GM12891 (cell line): ENCODE measurements at regions not wholly inside any gene's neighbourhood (a gene's known extent, or its start where the extent isn't known, plus 50 kb on each side); places are given as distances from the start of the nearest gene placed in this dataset.
"Not testable (repeated sequence)": the region's sequence is repeated elsewhere in the genome, so short reads cannot be mapped to it uniquely, and the experiment has no call there.

Source experiments
- DNase-seq: peaks from one replicate; pipeline ENCODE4 v3.0.0; 2011; ENCODE audit warnings: low spot score; ENCODE audit not compliant: insufficient read length
- FAIRE-seq: peaks from 2 replicates; lab custom pipeline; 2011; peaks lifted over from hg19 to GRCh38; lab: Jason Lieb, UNC
- PAX5 ChIP-seq: IDR thresholded peaks from 2 replicates; pipeline ENCODE4 v1.6.1; 2011; ENCODE audit warnings: low read length, moderate library complexity, mild to moderate bottlenecking; ENCODE audit not compliant: insufficient read depth, severe bottlenecking
- POLR2A ChIP-seq: IDR thresholded peaks from 2 replicates; pipeline ENCODE4 v1.6.1; 2011; ENCODE audit warnings: low read depth, low read length, control low read depth
- POLR2AphosphoS5 ChIP-seq: IDR thresholded peaks from 2 replicates; pipeline ENCODE4 v1.6.1; 2011; ENCODE audit warnings: low read depth, low read length, control low read depth
- POU2F2 ChIP-seq: IDR thresholded peaks from 2 replicates; pipeline ENCODE4 v1.6.1; 2011; ENCODE audit warnings: low read depth, mild to moderate bottlenecking, control low read depth, low read length, moderate library complexity
- SPI1 ChIP-seq: IDR thresholded peaks from 2 replicates; pipeline ENCODE4 v1.6.1; 2011; ENCODE audit warnings: low read depth, low read length, control low read depth
- TAF1 ChIP-seq: IDR thresholded peaks from 2 replicates; pipeline ENCODE4 v1.6.1; 2011; ENCODE audit warnings: low read depth, low read length, control low read depth

DNA sequence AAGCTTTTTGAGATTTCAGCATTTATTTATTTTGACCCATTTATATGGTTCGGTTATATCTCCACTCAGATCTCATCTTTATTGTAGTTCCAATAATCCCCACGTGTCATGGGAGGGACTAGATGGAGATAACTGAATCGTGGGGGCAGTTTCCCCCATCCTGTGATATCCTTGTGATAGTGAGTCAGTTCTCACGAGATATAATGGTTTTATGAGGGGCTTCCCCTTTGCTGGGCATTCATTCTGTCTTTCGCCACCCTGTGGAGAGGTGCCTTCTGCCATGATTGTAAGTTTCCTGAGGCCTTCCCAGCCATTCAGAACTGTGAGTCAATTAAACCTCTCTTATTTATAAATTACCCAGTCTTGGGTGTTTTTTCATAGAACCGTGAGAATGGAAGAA lies 96.5 kb upstream of the PCSK1 start:
- no peak for FAIRE-seq
- no peak for DNase-seq
- no peak for TF ChIP-seq SPI1
- TF ChIP-seq PAX5, result no peak
- no peak for TF ChIP-seq POU2F2
- no peak for TF ChIP-seq TAF1
- no peak for TF ChIP-seq POLR2AphosphoS5
- no peak for TF ChIP-seq POLR2A

DNA sequence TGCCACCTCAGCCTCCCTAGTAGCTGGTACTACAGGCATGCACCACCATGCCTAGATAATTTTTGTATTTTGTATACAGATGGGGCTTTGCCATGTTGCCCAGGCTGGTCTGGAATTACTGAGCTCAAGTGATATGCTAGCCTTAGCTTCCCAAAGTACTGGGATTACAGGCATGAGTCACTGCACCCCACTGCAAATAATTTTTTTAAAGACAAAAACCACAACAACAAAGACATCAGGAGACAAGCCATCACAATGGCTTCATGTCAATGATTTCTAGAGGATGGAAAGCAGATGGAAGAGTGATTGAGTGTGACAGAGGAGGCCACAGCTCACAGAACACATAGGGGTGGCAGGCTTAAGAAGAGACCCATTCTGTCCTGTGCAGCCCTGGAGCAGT lies 97.9 kb upstream of the PCSK1 start:
- no peak for FAIRE-seq
- no peak for DNase-seq
- no peak for TF ChIP-seq PAX5
- TF ChIP-seq POLR2A, result no peak
- no peak for TF ChIP-seq SPI1
- no peak for TF ChIP-seq TAF1
- TF ChIP-seq POU2F2, result no peak
- TF ChIP-seq POLR2AphosphoS5, result no peak

GRCh38 chr5:96533371-96533770 lies 100.3 kb upstream of the PCSK1 start:
- TF ChIP-seq POLR2AphosphoS5 (no peak), TAF1 (no peak), POU2F2 (no peak), PAX5 (no peak), POLR2A (no peak), SPI1 (no peak)
- FAIRE-seq (no peak), DNase-seq (no peak)

DNA sequence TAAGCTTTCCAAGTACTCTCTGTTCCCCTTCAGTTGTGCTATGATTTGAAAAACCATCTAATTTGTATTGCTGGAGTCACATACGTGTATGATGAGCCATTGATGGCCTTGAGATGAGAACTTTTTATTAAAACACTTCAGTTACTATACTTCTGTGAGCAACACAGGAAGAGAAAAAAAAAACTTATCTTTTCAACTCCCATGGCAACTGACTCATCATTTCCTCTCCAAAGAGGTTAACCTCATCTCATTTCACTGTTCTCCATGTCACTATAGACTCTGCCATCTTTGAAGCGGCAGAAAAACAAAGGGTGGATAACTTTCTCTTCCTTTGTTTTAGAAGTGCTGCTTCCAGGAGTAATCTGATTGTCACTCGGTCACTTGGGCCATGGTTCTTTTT lies 104.3 kb upstream of the PCSK1 start:
- no peak for DNase-seq
- TF ChIP-seq POLR2AphosphoS5 (no peak), POLR2A (no peak), PAX5 (no peak), TAF1 (no peak), POU2F2 (no peak), SPI1 (no peak)
- no peak for FAIRE-seq

GRCh38 chr5:96538808-96539250 lies 105.8 kb upstream of the PCSK1 start:
- no peak for FAIRE-seq

DNA sequence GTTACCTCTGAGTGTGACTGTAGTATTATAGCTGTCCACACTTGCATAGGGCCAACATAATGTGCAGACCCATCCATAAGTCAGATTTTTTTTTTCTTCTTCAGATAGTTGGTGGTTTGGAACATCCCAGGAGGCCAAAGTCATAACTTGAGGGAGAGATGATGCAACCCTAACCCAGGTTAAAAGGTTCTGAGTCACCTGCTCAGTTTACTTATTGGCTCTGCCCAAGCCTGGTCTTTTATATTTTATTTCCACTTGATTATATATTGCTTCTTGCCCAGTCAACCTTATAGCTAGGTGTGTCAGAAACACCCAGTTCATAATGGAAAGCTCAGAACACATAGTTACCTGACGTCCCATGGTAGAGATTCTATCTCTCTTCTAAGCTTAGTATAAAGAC lies 113.1 kb upstream of the PCSK1 start:
- no peak for TF ChIP-seq PAX5

More at GRCh38 chr5:96538808-96539250, 105.8 kb upstream of the PCSK1 start:
- no peak for DNase-seq
- TF ChIP-seq POLR2A (no peak), PAX5 (no peak), SPI1 (no peak), POU2F2 (no peak), TAF1 (no peak), POLR2AphosphoS5 (no peak)

GRCh38 chr5:96547486-96547885 lies 114.4 kb upstream of the PCSK1 start:
- FAIRE-seq (no peak), DNase-seq (no peak)
- TF ChIP-seq TAF1 (no peak), POU2F2 (no peak), PAX5 (no peak)

More for the DNA sequence above, 113.1 kb upstream of the PCSK1 start:
- no peak for FAIRE-seq
- no peak for DNase-seq

DNA sequence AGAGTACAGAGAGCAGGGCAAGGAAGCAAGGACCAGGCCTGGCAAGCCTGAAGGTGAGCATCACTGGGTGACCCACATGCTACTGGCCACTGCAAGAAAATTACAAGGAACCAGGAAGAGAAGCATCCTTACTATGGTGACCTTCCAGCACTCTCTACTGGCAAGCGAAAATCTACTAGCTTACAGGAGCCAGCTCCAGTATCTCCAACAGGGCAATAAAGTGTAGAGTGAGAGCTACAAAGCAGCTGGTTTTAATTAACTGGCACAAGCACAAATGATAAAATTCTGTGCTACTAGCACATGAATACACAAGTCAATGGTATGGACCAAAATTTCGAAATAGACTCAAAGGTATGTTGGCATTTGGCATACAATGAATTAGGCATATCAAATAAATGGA lies 113.3 kb upstream of the CAST start:
- TF ChIP-seq POLR2AphosphoS5, result no peak
- TF ChIP-seq SPI1, result no peak
- no peak for TF ChIP-seq POLR2A
- TF ChIP-seq TAF1, result no peak
- FAIRE-seq, result no peak
- no peak for DNase-seq

GRCh38 chr5:96560857-96561256 lies 101.3 kb upstream of the CAST start:
- FAIRE-seq, DNase-seq: not testable (repeated sequence)

GRCh38 chr5:96562614-96563013 lies 99.6 kb upstream of the CAST start:
- DNase-seq (no peak), FAIRE-seq (no peak)
- TF ChIP-seq SPI1 (no peak), POLR2AphosphoS5 (no peak), POU2F2 (no peak), TAF1 (no peak), POLR2A (no peak), PAX5 (no peak)

DNA sequence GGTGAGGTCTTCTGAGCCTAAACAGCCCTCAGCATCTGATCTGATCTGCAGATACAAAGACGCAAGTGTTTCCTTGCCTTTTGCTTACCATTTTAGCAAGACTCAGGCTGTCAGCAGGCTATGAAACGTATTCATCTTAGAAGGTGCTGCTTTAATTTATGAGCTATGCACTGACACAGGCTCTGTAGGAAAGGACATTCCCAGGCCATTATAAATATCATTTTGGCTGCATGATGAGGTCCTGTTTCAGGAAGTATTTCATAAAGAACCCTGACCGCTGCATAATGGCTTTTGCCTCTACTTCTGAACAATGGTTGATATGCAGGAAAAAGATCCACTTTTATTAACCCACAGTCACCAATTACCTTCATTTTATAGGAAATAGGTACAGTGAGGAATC lies 98.4 kb upstream of the CAST start:
- TF ChIP-seq PAX5, result no peak
- no peak for TF ChIP-seq SPI1
- no peak for TF ChIP-seq POLR2AphosphoS5
- TF ChIP-seq POLR2A, result no peak
- no peak for TF ChIP-seq POU2F2
- no peak for TF ChIP-seq TAF1
- no peak for DNase-seq
- FAIRE-seq, result no peak
